ENCODE measurements at regions not wholly inside any gene's neighbourhood (a gene's known extent, or its start where the extent isn't known, plus 50 kb on each side); places are given as distances from the start of the nearest gene placed in this dataset.
"Not testable (repeated sequence)": the region's sequence is repeated elsewhere in the genome, so short reads cannot be mapped to it uniquely, and the experiment has no call there.

DNA sequence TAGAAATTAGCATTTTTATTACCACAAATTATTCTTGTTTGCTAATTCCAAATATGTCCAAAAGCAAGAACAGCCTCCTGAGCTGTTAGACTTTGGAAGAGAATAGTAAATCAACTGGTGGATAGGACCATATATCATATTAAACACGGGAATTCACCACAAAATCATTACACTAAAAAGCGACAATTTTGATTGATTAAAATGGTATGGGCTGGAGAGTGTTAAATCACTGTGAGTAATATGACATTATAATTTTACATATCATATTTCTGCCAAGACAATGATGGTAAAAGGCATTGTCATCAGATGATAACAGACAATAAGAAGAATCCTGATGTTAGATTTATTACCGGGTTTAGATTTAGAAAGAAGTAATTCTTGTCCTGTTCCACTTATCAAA is 107.2 kb upstream of the ARRDC3 start:
- H3K9me3 ChIP-seq (ENCODE audit: control insufficient read depth, insufficient read depth, low read length): no peaks in the 10 kb centered on the region
- no peaks in the 10 kb centered on the region for H3F3A ChIP-seq (ENCODE audit: control insufficient read depth, insufficient read depth)
- no peak overlapping the region for H3K27ac ChIP-seq (ENCODE audit: low read depth, low read length)
- TF ChIP-seq, protein P1, sequence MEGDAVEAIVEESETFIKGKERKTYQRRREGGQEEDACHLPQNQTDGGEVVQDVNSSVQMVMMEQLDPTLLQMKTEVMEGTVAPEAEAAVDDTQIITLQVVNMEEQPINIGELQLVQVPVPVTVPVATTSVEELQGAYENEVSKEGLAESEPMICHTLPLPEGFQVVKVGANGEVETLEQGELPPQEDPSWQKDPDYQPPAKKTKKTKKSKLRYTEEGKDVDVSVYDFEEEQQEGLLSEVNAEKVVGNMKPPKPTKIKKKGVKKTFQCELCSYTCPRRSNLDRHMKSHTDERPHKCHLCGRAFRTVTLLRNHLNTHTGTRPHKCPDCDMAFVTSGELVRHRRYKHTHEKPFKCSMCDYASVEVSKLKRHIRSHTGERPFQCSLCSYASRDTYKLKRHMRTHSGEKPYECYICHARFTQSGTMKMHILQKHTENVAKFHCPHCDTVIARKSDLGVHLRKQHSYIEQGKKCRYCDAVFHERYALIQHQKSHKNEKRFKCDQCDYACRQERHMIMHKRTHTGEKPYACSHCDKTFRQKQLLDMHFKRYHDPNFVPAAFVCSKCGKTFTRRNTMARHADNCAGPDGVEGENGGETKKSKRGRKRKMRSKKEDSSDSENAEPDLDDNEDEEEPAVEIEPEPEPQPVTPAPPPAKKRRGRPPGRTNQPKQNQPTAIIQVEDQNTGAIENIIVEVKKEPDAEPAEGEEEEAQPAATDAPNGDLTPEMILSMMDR (IDR thresholded peaks at IDR 0.05; ENCODE audit: low read depth, low read length, poor library complexity, severe bottlenecking): no peak
- no peak for TF ChIP-seq EZH2phosphoT487 (IDR thresholded peaks at IDR 0.05; ENCODE audit: borderline replicate concordance, low read length)
- H3K79me2 ChIP-seq (ENCODE audit: control insufficient read depth, low read length): no peaks in the 10 kb centered on the region
- H3K27me3 ChIP-seq (ENCODE audit: control insufficient read depth, low read length): peaks cover 26% of the 10 kb centered on the region
- no peaks in the 10 kb centered on the region for H4K20me1 ChIP-seq (ENCODE audit: control insufficient read depth, insufficient read depth, low read depth, low read length)
- H3K4me1 ChIP-seq (ENCODE audit: control insufficient read depth, low read length): no peaks in the 10 kb centered on the region
- no peaks in the 10 kb centered on the region for H3K36me3 ChIP-seq (ENCODE audit: control insufficient read depth, low read length)
- no peaks in the 10 kb centered on the region for H3K9me2 ChIP-seq (replicated peaks; ENCODE audit: control insufficient read depth, low read length)
- H3K4me2 ChIP-seq (ENCODE audit: low read length): no peak overlapping the region
- no peak overlapping the region for H3K4me3 ChIP-seq (ENCODE audit: low read length)

DNA sequence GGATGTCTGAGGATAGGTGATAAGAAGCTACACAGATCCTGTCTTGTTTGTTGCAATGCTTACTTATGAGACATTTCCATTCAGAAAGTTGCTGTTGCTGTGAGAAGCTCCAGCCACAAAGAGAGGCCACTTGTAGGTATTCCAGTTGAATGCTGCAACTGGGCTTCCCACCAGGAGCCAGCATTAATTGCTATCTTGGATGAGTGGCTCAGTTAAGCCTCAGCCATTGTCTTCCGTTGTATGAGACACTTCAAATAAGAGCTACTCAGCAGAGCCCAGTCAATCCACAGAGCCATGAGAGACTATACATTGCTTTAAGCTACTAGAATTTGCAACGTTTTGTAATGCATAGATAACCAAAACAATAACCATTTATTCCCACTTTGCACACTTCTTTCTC is 104.3 kb upstream of the ARRDC3 start:
- no peaks in the 10 kb centered on the region for H3K9me3 ChIP-seq (ENCODE audit: control insufficient read depth, insufficient read depth, low read length)
- H3K9me2 ChIP-seq (replicated peaks; ENCODE audit: control insufficient read depth, low read length): no peaks in the 10 kb centered on the region
- H3K4me1 ChIP-seq (ENCODE audit: control insufficient read depth, low read length): no peaks in the 10 kb centered on the region
- H3K36me3 ChIP-seq (ENCODE audit: control insufficient read depth, low read length): no peaks in the 10 kb centered on the region
- no peaks in the 10 kb centered on the region for H4K20me1 ChIP-seq (ENCODE audit: control insufficient read depth, insufficient read depth, low read depth, low read length)
- H3K27ac ChIP-seq (ENCODE audit: low read depth, low read length): no peak overlapping the region
- no peak overlapping the region for H3K4me3 ChIP-seq (ENCODE audit: low read length)
- no peaks in the 10 kb centered on the region for H3F3A ChIP-seq (ENCODE audit: control insufficient read depth, insufficient read depth)
- H3K79me2 ChIP-seq (ENCODE audit: control insufficient read depth, low read length): no peaks in the 10 kb centered on the region
- TF ChIP-seq EZH2phosphoT487 (IDR thresholded peaks at IDR 0.05; ENCODE audit: borderline replicate concordance, low read length): no peak
- TF ChIP-seq, protein P1 (IDR thresholded peaks at IDR 0.05; ENCODE audit: low read depth, low read length, poor library complexity, severe bottlenecking): no peak
- H3K4me2 ChIP-seq (ENCODE audit: low read length): no peak overlapping the region
- H3K27me3 ChIP-seq (ENCODE audit: control insufficient read depth, low read length): peaks cover 11% of the 10 kb centered on the region

DNA sequence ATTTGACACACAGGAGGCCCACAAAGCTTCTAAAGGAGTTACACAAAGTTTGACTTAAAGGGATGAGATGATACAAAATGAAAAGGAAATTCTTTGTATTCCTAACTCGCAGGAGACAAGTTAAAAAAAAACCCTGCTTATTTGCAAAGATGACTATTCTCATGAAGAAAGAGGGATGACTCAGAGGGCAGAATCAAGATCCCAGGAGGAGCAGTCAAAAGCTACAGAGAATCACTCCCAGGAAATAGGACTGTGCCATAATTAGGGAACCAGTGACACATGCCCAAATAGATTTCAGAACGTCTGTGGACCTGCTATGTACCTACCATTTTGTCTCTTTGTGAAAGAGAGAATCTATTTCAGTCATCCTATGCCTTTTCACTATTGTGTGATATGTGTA is 103.5 kb upstream of the ARRDC3 start:
- H3K27ac ChIP-seq (ENCODE audit: low read depth, low read length): no peak overlapping the region
- no peaks in the 10 kb centered on the region for H3K9me3 ChIP-seq (ENCODE audit: control insufficient read depth, insufficient read depth, low read length)
- H3K79me2 ChIP-seq (ENCODE audit: control insufficient read depth, low read length): no peaks in the 10 kb centered on the region
- no peak overlapping the region for H3K4me2 ChIP-seq (ENCODE audit: low read length)
- H3K9me2 ChIP-seq (replicated peaks; ENCODE audit: control insufficient read depth, low read length): no peaks in the 10 kb centered on the region
- no peaks in the 10 kb centered on the region for H3K4me1 ChIP-seq (ENCODE audit: control insufficient read depth, low read length)
- H3F3A ChIP-seq (ENCODE audit: control insufficient read depth, insufficient read depth): no peaks in the 10 kb centered on the region
- TF ChIP-seq EZH2phosphoT487 (IDR thresholded peaks at IDR 0.05; ENCODE audit: borderline replicate concordance, low read length): no peak
- TF ChIP-seq, protein P1 (IDR thresholded peaks at IDR 0.05; ENCODE audit: low read depth, low read length, poor library complexity, severe bottlenecking): no peak
- peaks cover 9% of the 10 kb centered on the region for H3K27me3 ChIP-seq (ENCODE audit: control insufficient read depth, low read length)
- H4K20me1 ChIP-seq (ENCODE audit: control insufficient read depth, insufficient read depth, low read depth, low read length): no peaks in the 10 kb centered on the region
- H3K4me3 ChIP-seq (ENCODE audit: low read length): no peak overlapping the region
- H3K36me3 ChIP-seq (ENCODE audit: control insufficient read depth, low read length): no peaks in the 10 kb centered on the region

DNA sequence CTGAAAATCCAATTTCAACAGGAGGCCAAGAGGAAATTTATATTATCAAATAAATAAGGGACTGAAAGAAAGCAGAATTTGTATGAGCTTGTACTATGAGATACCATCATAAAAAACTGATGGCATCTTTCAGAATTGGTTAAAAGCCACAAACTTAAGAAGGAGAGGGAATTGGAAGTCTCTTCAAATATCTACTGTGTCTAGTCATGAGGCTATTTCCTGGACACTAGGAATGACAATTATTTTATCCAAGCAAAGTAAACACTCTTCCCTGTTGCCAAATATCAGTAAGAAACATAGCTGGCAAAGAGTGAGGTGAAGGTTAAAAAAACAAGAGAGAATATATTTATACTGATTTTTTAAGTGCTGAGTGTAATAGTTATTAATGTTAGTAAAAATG is 101.5 kb upstream of the ARRDC3 start:
- Histone ChIP-seq H3K79me2 (ENCODE audit: control insufficient read depth, low read length) (no peaks in the 10 kb centered on the region), H3K27me3 (ENCODE audit: control insufficient read depth, low read length) (no peaks in the 10 kb centered on the region; the same call in 1 of the 2 replicates), H3K4me1 (ENCODE audit: control insufficient read depth, low read length) (no peaks in the 10 kb centered on the region), H3K36me3 (ENCODE audit: control insufficient read depth, low read length) (no peaks in the 10 kb centered on the region), H3F3A (ENCODE audit: control insufficient read depth, insufficient read depth) (no peaks in the 10 kb centered on the region), H3K9me2 (replicated peaks; ENCODE audit: control insufficient read depth, low read length) (no peaks in the 10 kb centered on the region), H3K27ac (ENCODE audit: low read depth, low read length) (no peak overlapping the region), H3K9me3 (ENCODE audit: control insufficient read depth, insufficient read depth, low read length) (no peaks in the 10 kb centered on the region), H3K4me3 (ENCODE audit: low read length) (no peak overlapping the region), H4K20me1 (ENCODE audit: control insufficient read depth, insufficient read depth, low read depth, low read length) (no peaks in the 10 kb centered on the region), H3K4me2 (ENCODE audit: low read length) (no peak overlapping the region)
- TF ChIP-seq EZH2phosphoT487 (IDR thresholded peaks at IDR 0.05; ENCODE audit: borderline replicate concordance, low read length): no peak
- TF ChIP-seq, protein P1 (IDR thresholded peaks at IDR 0.05; ENCODE audit: low read depth, low read length, poor library complexity, severe bottlenecking): no peak

DNA sequence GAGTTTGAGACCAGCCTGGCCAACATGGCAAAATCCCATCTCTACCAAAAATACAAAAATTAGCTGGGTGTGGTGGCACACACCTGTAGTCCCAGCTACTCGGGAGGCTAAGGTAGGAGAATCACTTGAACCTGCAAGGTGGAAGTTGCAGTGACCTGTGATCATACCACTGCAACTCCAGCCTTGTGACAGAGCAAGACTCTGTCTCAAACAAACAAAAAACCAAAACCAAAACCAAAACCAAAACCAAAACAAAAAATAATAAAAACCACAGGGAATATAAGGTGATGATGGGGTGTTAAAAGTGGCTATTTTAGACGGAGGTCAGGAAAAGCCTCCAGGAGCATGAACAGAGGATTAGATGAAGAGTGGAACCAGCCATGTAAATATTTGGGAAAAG is 96.3 kb upstream of the ARRDC3 start:
- not testable (repeated sequence) for H4K20me1 ChIP-seq (ENCODE audit: control insufficient read depth, insufficient read depth, low read depth, low read length); H3K36me3 ChIP-seq (ENCODE audit: control insufficient read depth, low read length); H3K27me3 ChIP-seq (ENCODE audit: control insufficient read depth, low read length); H3F3A ChIP-seq (ENCODE audit: control insufficient read depth, insufficient read depth); H3K4me2 ChIP-seq (ENCODE audit: low read length); H3K4me1 ChIP-seq (ENCODE audit: control insufficient read depth, low read length); H3K9me3 ChIP-seq (ENCODE audit: control insufficient read depth, insufficient read depth, low read length); H3K4me3 ChIP-seq (ENCODE audit: low read length); H3K27ac ChIP-seq (ENCODE audit: low read depth, low read length); H3K9me2 ChIP-seq (replicated peaks; ENCODE audit: control insufficient read depth, low read length); H3K79me2 ChIP-seq (ENCODE audit: control insufficient read depth, low read length)

Data from DOHH2 (cell line).